GM23338 (cell line): ENCODE measurements at regions not wholly inside any gene's neighbourhood (a gene's known extent, or its start where the extent isn't known, plus 50 kb on each side); places are given as distances from the start of the nearest gene placed in this dataset.

Experiments used
- ATAC-seq: fragments of 200-7000 bp; cut with Tn5 transposase; 3 replicates; pipeline ENCODE4 v1.9.1; 2020
- DNase-seq: peaks from one replicate; pipeline ENCODE4 v3.0.0-alpha.2; 2015; ENCODE audit warnings: low spot score
- H2AFZ ChIP-seq: fragments of 200-600 bp; sonication (generic); 2 replicates; pipeline ENCODE4 v1.8.0; 2016; ENCODE audit warnings: antibody characterized with exemption, mild to moderate bottlenecking, moderate library complexity
- H3F3A ChIP-seq: fragments of 200-600 bp; sonication (generic); replicated peaks from 2 replicates; pipeline ENCODE4 v1.8.0; 2017; ENCODE audit warnings: antibody characterized with exemption, mixed run types, low read depth
- H3K27ac ChIP-seq: fragments of 200-600 bp; sonication (generic); 2 replicates; pipeline ENCODE4 v1.6.1; 2016; ENCODE audit warnings: low read depth
- H3K27me3 ChIP-seq: fragments of 200-600 bp; sonication (generic); 2 replicates; pipeline ENCODE4 v1.8.0; 2016; ENCODE audit warnings: mild to moderate bottlenecking, mixed run types, moderate library complexity; ENCODE audit not compliant: insufficient read depth
- H3K36me3 ChIP-seq: fragments of 200-600 bp; sonication (generic); 2 replicates; pipeline ENCODE4 v1.8.0; 2016; ENCODE audit warnings: mild to moderate bottlenecking; ENCODE audit not compliant: insufficient read depth
- H3K4me1 ChIP-seq: fragments of 200-600 bp; sonication (generic); 2 replicates; pipeline ENCODE4 v1.8.0; 2016; ENCODE audit warnings: mild to moderate bottlenecking, moderate library complexity; ENCODE audit not compliant: insufficient read depth
- H3K4me2 ChIP-seq: fragments of 200-600 bp; sonication (generic); 2 replicates; pipeline ENCODE4 v1.7.1; 2017; ENCODE audit warnings: mixed run types
- H3K4me3 ChIP-seq: fragments of 200-600 bp; sonication (generic); 2 replicates; pipeline ENCODE4 v1.6.1; 2016; ENCODE audit warnings: mixed run types
- H3K79me2 ChIP-seq: fragments of 200-600 bp; sonication (generic); replicated peaks from 2 replicates; pipeline ENCODE4 v1.8.0; 2017; ENCODE audit warnings: mild to moderate bottlenecking; ENCODE audit not compliant: insufficient read depth
- H3K9me2 ChIP-seq: fragments of 200-600 bp; sonication (generic); 2 replicates; pipeline ENCODE4 v1.8.0; 2017; ENCODE audit not compliant: insufficient read depth
- H4K20me1 ChIP-seq: fragments of 200-600 bp; sonication (generic); replicated peaks from 2 replicates; pipeline ENCODE4 v1.8.0; 2017; ENCODE audit warnings: mild to moderate bottlenecking; ENCODE audit not compliant: insufficient read depth
- H3K27ac Mint-ChIP-seq: 2 replicates; pipeline ENCODE4 v1.8.0; 2020; ENCODE audit warnings: inconsistent platforms, mild to moderate bottlenecking, moderate library complexity, mixed read lengths
- H3K27me3 Mint-ChIP-seq: 3 replicates; pipeline ENCODE4 v1.8.0; 2022; ENCODE audit warnings: low read depth, mild to moderate bottlenecking, moderate library complexity, mixed read lengths, inconsistent platforms; ENCODE audit not compliant: insufficient read depth, poor library complexity
- H3K36me3 Mint-ChIP-seq: 3 replicates; pipeline ENCODE4 v1.8.0; 2021; ENCODE audit warnings: low read depth, mild to moderate bottlenecking, inconsistent platforms, moderate library complexity, mixed read lengths
- H3K4me1 Mint-ChIP-seq: 3 replicates; pipeline ENCODE4 v1.8.0; 2020; ENCODE audit warnings: mild to moderate bottlenecking, inconsistent platforms, mixed read lengths
- H3K4me3 Mint-ChIP-seq: 3 replicates; pipeline ENCODE4 v1.8.0; 2021; ENCODE audit warnings: moderate library complexity, mild to moderate bottlenecking, inconsistent platforms, mixed read lengths
- H3K9me3 Mint-ChIP-seq: 3 replicates; pipeline ENCODE4 v1.8.0; 2020; ENCODE audit warnings: moderate library complexity, mild to moderate bottlenecking, inconsistent platforms, mixed read lengths
- CREB1 ChIP-seq: fragments of 250-450 bp; sonication (Bioruptor Pico); IDR thresholded peaks from 2 replicates; pipeline ENCODE4 v1.5.0; 2020; ENCODE audit warnings: low read depth, mild to moderate bottlenecking, moderate library complexity
- EZH2 ChIP-seq: fragments of 200-600 bp; sonication (generic); IDR thresholded peaks from one replicate; pipeline ENCODE4 v1.8.0; 2017; ENCODE audit warnings: antibody characterized with exemption, mild to moderate bottlenecking, low read depth; ENCODE audit not compliant: unreplicated experiment
- EZH2phosphoT487 ChIP-seq: fragments of 200-600 bp; sonication (generic); IDR thresholded peaks from one replicate; pipeline ENCODE4 v1.8.1; 2018; ENCODE audit warnings: antibody characterized with exemption; ENCODE audit not compliant: unreplicated experiment
- JUNB ChIP-seq: IDR thresholded peaks from one replicate; pipeline ENCODE4 v1.6.1; 2016; ENCODE audit warnings: antibody characterized with exemption; ENCODE audit not compliant: unreplicated experiment
- NANOG ChIP-seq: IDR thresholded peaks from 2 replicates; pipeline ENCODE4 v1.6.1; 2016; ENCODE audit warnings: antibody characterized with exemption, borderline replicate concordance
- POLR2AphosphoS5 ChIP-seq: IDR thresholded peaks from 2 replicates; pipeline ENCODE4 v1.6.1; 2016; ENCODE audit warnings: antibody characterized with exemption, low read depth
- REST ChIP-seq: IDR thresholded peaks from one replicate; pipeline ENCODE4 v1.6.1; 2018; ENCODE audit warnings: antibody characterized with exemption; ENCODE audit not compliant: unreplicated experiment
- STAT1 ChIP-seq: IDR thresholded peaks from one replicate; pipeline ENCODE4 v1.6.1; 2016; ENCODE audit warnings: antibody characterized with exemption; ENCODE audit not compliant: unreplicated experiment
- ZNF114 ChIP-seq: fragments of 250-450 bp; sonication (Bioruptor Pico); IDR thresholded peaks from 2 replicates; pipeline ENCODE4 v1.5.0; 2020; ENCODE audit warnings: mild to moderate bottlenecking, moderate library complexity
- ZNF331 ChIP-seq: fragments of 250-450 bp; sonication (Bioruptor Pico); IDR thresholded peaks from 2 replicates; pipeline ENCODE4 v1.5.0; 2020; ENCODE audit warnings: low read depth, mild to moderate bottlenecking, moderate library complexity
- TF ChIP-seq, protein P1 (sequence below), 2 experiments: fragments of 200-600 bp in 1 of 2; sonication (generic) in 1 of 2; conservative IDR thresholded peaks; 2 replicates each; pipeline versions ENCODE4 v1.5.1 to v1.6.1; 2016 to 2017; ENCODE audit warnings: antibody characterized with exemption in 2 of 2, low read depth in 2 of 2, mild to moderate bottlenecking in 2 of 2, moderate library complexity in 1 of 2
- TF ChIP-seq, protein P2 (sequence below): fragments of 250-450 bp; sonication (Bioruptor Pico); IDR thresholded peaks from 2 replicates; pipeline ENCODE4 v1.5.0; 2020; ENCODE audit warnings: mild to moderate bottlenecking, moderate library complexity
- TF ChIP-seq, protein P3 (sequence below): IDR thresholded peaks from 2 replicates; pipeline ENCODE4 v1.6.1; 2016; ENCODE audit warnings: antibody characterized with exemption

DNA sequence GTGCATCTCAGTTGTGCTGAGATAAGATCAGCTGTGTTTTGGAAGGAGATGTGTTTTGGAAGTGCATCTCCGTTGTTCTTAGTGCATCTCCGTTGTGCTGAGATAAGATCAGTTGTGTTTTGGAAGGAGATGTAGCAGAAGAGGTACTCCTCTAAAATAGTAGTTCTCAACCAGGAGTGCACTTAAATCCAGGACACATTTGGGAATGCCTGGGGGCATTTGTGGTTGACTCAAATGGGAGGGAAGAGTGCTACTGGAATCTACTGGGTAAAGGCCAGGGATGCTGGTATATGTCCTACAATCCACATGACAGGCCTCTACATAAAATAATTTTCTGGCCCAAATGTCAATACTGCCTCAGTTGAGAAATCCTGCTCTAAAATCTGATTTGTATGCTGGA lies 70.8 kb upstream of the CHRDL1 start:
- no peak for DNase-seq

More for the DNA sequence above, 70.8 kb upstream of the CHRDL1 start:
- H3K27ac Mint-ChIP-seq: no peak overlapping the region
- H3K27me3 Mint-ChIP-seq: no peaks in the 10 kb centered on the region
- H2AFZ ChIP-seq: no peak overlapping the region
- no peak for ATAC-seq
- no peak overlapping the region for H3K4me3 Mint-ChIP-seq
- H3K36me3 Mint-ChIP-seq: no peaks in the 10 kb centered on the region
- H3K4me3 ChIP-seq: no peak overlapping the region
- H3K27ac ChIP-seq: no peak overlapping the region
- TF ChIP-seq REST (no peak), POLR2AphosphoS5 (no peak), STAT1 (no peak), JUNB (no peak), CREB1 (CRISPR knock-in tag) (no peak), ZNF331 (no peak), EZH2phosphoT487 (no peak), ZNF114 (CRISPR knock-in tag) (no peak), EZH2 (no peak), NANOG (no peak)
- TF ChIP-seq, protein P1, sequence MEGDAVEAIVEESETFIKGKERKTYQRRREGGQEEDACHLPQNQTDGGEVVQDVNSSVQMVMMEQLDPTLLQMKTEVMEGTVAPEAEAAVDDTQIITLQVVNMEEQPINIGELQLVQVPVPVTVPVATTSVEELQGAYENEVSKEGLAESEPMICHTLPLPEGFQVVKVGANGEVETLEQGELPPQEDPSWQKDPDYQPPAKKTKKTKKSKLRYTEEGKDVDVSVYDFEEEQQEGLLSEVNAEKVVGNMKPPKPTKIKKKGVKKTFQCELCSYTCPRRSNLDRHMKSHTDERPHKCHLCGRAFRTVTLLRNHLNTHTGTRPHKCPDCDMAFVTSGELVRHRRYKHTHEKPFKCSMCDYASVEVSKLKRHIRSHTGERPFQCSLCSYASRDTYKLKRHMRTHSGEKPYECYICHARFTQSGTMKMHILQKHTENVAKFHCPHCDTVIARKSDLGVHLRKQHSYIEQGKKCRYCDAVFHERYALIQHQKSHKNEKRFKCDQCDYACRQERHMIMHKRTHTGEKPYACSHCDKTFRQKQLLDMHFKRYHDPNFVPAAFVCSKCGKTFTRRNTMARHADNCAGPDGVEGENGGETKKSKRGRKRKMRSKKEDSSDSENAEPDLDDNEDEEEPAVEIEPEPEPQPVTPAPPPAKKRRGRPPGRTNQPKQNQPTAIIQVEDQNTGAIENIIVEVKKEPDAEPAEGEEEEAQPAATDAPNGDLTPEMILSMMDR (conservative IDR thresholded peaks at IDR 0.05; ENCODE audit: low read depth in 2 of 2): no peak
- TF ChIP-seq, protein P2, sequence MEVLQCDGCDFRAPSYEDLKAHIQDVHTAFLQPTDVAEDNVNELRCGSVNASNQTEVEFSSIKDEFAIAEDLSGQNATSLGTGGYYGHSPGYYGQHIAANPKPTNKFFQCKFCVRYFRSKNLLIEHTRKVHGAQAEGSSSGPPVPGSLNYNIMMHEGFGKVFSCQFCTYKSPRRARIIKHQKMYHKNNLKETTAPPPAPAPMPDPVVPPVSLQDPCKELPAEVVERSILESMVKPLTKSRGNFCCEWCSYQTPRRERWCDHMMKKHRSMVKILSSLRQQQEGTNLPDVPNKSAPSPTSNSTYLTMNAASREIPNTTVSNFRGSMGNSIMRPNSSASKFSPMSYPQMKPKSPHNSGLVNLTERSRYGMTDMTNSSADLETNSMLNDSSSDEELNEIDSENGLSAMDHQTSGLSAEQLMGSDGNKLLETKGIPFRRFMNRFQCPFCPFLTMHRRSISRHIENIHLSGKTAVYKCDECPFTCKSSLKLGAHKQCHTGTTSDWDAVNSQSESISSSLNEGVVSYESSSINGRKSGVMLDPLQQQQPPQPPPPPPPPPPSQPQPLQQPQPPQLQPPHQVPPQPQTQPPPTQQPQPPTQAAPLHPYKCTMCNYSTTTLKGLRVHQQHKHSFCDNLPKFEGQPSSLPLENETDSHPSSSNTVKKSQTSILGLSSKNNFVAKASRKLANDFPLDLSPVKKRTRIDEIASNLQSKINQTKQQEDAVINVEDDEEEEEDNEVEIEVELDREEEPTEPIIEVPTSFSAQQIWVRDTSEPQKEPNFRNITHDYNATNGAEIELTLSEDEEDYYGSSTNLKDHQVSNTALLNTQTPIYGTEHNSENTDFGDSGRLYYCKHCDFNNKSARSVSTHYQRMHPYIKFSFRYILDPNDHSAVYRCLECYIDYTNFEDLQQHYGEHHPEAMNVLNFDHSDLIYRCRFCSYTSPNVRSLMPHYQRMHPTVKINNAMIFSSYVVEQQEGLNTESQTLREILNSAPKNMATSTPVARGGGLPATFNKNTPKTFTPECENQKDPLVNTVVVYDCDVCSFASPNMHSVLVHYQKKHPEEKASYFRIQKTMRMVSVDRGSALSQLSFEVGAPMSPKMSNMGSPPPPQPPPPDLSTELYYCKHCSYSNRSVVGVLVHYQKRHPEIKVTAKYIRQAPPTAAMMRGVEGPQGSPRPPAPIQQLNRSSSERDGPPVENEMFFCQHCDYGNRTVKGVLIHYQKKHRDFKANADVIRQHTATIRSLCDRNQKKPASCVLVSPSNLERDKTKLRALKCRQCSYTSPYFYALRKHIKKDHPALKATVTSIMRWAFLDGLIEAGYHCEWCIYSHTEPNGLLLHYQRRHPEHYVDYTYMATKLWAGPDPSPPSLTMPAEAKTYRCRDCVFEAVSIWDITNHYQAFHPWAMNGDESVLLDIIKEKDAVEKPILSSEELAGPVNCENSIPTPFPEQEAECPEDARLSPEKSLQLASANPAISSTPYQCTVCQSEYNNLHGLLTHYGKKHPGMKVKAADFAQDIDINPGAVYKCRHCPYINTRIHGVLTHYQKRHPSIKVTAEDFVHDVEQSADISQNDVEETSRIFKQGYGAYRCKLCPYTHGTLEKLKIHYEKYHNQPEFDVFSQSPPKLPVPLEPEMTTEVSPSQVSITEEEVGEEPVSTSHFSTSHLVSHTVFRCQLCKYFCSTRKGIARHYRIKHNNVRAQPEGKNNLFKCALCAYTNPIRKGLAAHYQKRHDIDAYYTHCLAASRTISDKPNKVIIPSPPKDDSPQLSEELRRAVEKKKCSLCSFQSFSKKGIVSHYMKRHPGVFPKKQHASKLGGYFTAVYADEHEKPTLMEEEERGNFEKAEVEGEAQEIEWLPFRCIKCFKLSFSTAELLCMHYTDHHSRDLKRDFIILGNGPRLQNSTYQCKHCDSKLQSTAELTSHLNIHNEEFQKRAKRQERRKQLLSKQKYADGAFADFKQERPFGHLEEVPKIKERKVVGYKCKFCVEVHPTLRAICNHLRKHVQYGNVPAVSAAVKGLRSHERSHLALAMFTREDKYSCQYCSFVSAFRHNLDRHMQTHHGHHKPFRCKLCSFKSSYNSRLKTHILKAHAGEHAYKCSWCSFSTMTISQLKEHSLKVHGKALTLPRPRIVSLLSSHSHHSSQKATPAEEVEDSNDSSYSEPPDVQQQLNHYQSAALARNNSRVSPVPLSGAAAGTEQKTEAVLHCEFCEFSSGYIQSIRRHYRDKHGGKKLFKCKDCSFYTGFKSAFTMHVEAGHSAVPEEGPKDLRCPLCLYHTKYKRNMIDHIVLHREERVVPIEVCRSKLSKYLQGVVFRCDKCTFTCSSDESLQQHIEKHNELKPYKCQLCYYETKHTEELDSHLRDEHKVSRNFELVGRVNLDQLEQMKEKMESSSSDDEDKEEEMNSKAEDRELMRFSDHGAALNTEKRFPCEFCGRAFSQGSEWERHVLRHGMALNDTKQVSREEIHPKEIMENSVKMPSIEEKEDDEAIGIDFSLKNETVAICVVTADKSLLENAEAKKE (CRISPR knock-in tag): no peak
- TF ChIP-seq, protein P3, sequence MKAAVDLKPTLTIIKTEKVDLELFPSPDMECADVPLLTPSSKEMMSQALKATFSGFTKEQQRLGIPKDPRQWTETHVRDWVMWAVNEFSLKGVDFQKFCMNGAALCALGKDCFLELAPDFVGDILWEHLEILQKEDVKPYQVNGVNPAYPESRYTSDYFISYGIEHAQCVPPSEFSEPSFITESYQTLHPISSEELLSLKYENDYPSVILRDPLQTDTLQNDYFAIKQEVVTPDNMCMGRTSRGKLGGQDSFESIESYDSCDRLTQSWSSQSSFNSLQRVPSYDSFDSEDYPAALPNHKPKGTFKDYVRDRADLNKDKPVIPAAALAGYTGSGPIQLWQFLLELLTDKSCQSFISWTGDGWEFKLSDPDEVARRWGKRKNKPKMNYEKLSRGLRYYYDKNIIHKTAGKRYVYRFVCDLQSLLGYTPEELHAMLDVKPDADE: no peak
- H3K4me2 ChIP-seq: no peak overlapping the region
- no peaks in the 10 kb centered on the region for H3K9me2 ChIP-seq
- no peaks in the 10 kb centered on the region for H3K9me3 Mint-ChIP-seq
- H3K4me1 ChIP-seq: no peaks in the 10 kb centered on the region
- H3F3A ChIP-seq: no peaks in the 10 kb centered on the region
- no peaks in the 10 kb centered on the region for H3K4me1 Mint-ChIP-seq
- no peaks in the 10 kb centered on the region for H3K79me2 ChIP-seq
- H3K27me3 ChIP-seq: no peaks in the 10 kb centered on the region
- H3K36me3 ChIP-seq: no peaks in the 10 kb centered on the region
- H4K20me1 ChIP-seq: no peaks in the 10 kb centered on the region
